T-cell (primary cell): ENCODE measurements at regions not wholly inside any gene's neighbourhood (a gene's known extent, or its start where the extent isn't known, plus 50 kb on each side); places are given as distances from the start of the nearest gene placed in this dataset.

Experiments
- ATAC-seq, 4 experiments: fragments of 200-7000 bp in 3 of 4; fragments of 150-1000 bp in 1 of 4; cut with Tn5 transposase; replicated peaks in 1 of 4; 1 replicate in 3 of 4; 2 replicates in 1 of 4; pipeline ENCODE4 v1.10.0; 2021; ENCODE audit warnings: moderate library complexity in 3 of 4, mild to moderate bottlenecking in 2 of 4, moderate number of reproducible peaks in 1 of 4
- CTCF ChIA-PET, 2 donors: fragments of 300-600 bp; sonication (Branson Sonifier 250); formaldehyde crosslinking; loops; one replicate each; lab custom pipeline; 2022; ENCODE audit warnings: antibody characterized with exemption in 2 of 2; lab: Charles Lee
- POLR2A ChIA-PET, 2 donors: fragments of 300-600 bp; sonication (Branson Sonifier 250); formaldehyde crosslinking; loops; one replicate each; lab custom pipeline; 2022; ENCODE audit warnings: antibody characterized with exemption in 2 of 2; lab: Charles Lee
- DNase-seq, 35 experiments: peaks; one replicate each; pipeline versions ENCODE4 v3.0.0 to v3.0.0-alpha.2; 2013 to 2023
- H3K27ac ChIP-seq: one replicate; pipeline ENCODE4 v1.5.1; 2013; ENCODE audit warnings: low read length
- H3K27me3 ChIP-seq, 2 experiments: replicated peaks in 1 of 2; 1 replicate in 1 of 2; 2 replicates in 1 of 2; pipeline versions ENCODE4 v1.6.1 to v1.7.0; 2013; ENCODE audit warnings: low read length in 1 of 2, mixed read lengths in 1 of 2; ENCODE audit not compliant: control insufficient read depth in 2 of 2, insufficient read depth in 2 of 2; ENCODE audit errors: extremely low read depth in 1 of 2
- H3K36me3 ChIP-seq, 2 donors: 1 replicate in 1 of 2; 2 replicates in 1 of 2; pipeline versions ENCODE4 v1.6.1 to v1.7.0; 2013; ENCODE audit warnings: low read length in 1 of 2; ENCODE audit not compliant: control insufficient read depth in 2 of 2, insufficient read depth in 1 of 2; ENCODE audit errors: extremely low read depth in 1 of 2
- H3K4me1 ChIP-seq, 2 experiments: 1 replicate in 1 of 2; 2 replicates in 1 of 2; pipeline versions ENCODE4 v1.6.1 to v1.7.0; 2013; ENCODE audit warnings: low read length in 2 of 2, mixed read lengths in 1 of 2; ENCODE audit not compliant: insufficient read depth in 2 of 2, control insufficient read depth in 1 of 2; ENCODE audit errors: extremely low read depth in 1 of 2
- H3K4me3 ChIP-seq, 2 donors: 1 replicate in 1 of 2; 2 replicates in 1 of 2; pipeline versions ENCODE4 v1.5.1 to v1.7.0; 2013; ENCODE audit warnings: mild to moderate bottlenecking in 2 of 2, low read length in 1 of 2, moderate library complexity in 1 of 2; ENCODE audit not compliant: control insufficient read depth in 1 of 2; ENCODE audit errors: extremely low read depth in 1 of 2
- H3K9me3 ChIP-seq: 2 replicates; pipeline ENCODE4 v1.7.0; 2013
- H3K27ac Mint-ChIP-seq, 2 donors: one replicate each; pipeline ENCODE4 v1.8.0; 2020 to 2021; ENCODE audit warnings: mild to moderate bottlenecking in 2 of 2, mixed read lengths in 2 of 2
- H3K27me3 Mint-ChIP-seq, 2 donors: one replicate each; pipeline ENCODE4 v1.8.0; 2021 to 2022; ENCODE audit warnings: mixed read lengths in 2 of 2
- H3K36me3 Mint-ChIP-seq: one replicate; pipeline ENCODE4 v1.8.0; 2021; ENCODE audit warnings: mixed read lengths
- H3K4me1 Mint-ChIP-seq, 3 donors: one replicate each; pipeline ENCODE4 v1.8.0; 2020 to 2022; ENCODE audit warnings: mixed read lengths in 3 of 3, mild to moderate bottlenecking in 1 of 3
- H3K4me3 Mint-ChIP-seq, 3 donors: one replicate each; pipeline ENCODE4 v1.8.0; 2020 to 2022; ENCODE audit warnings: mild to moderate bottlenecking in 3 of 3, mixed read lengths in 3 of 3, moderate library complexity in 3 of 3
- H3K9me3 Mint-ChIP-seq, 3 donors: one replicate each; pipeline ENCODE4 v1.8.0; 2020 to 2022; ENCODE audit warnings: mixed read lengths in 3 of 3
- WGBS: methylation state at CpG from one replicate; pipeline ENCODE4 v1.1.5; 2013; ENCODE audit warnings: missing lambda C conversion rate; ENCODE audit not compliant: insufficient coverage; 5-methylcytosine and 5-hydroxymethylcytosine counted together

DNA sequence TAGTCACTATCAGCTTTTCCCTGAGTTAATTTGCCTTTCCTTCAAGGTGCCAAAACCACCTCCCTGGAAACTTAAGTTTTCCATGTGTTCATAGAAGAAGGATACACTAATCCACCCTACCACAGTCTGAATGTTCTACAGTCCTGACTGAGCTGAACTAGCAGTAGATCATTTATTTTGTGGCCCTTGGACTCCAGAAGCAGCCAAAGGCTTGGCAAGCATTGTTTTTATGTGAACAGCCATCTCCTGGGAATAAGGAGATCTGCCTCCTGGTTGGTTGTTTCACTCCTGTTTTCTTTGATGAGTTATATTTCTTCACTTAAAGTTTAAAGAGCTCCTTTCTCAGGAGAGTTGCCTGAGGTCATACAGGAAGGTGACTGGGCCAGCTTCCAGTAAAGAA is 634.6 kb upstream of the SOX9 start:
- Histone ChIP-seq H3K9me3 (no peaks in the 10 kb centered on the region), H3K27ac (no peak overlapping the region), H3K27me3 (no peaks in the 10 kb centered on the region), H3K4me3 (no peak overlapping the region), H3K36me3 (no peaks in the 10 kb centered on the region), H3K4me1 (no peaks in the 10 kb centered on the region)
- H3K4me3 Mint-ChIP-seq, result no peak overlapping the region
- DNase-seq (no peak), ATAC-seq (no peak)
- H3K27me3 Mint-ChIP-seq, result no peaks in the 10 kb centered on the region
- peaks cover 0 to 5% (median 4%) of the 10 kb centered on the region in 3 donors for H3K9me3 Mint-ChIP-seq
- no peaks in the 10 kb centered on the region for H3K36me3 Mint-ChIP-seq
- ChIA-PET POLR2A (no interaction called here), CTCF (no interaction called here)
- H3K4me1 Mint-ChIP-seq, result no peaks in the 10 kb centered on the region
- no peak overlapping the region for H3K27ac Mint-ChIP-seq

DNA sequence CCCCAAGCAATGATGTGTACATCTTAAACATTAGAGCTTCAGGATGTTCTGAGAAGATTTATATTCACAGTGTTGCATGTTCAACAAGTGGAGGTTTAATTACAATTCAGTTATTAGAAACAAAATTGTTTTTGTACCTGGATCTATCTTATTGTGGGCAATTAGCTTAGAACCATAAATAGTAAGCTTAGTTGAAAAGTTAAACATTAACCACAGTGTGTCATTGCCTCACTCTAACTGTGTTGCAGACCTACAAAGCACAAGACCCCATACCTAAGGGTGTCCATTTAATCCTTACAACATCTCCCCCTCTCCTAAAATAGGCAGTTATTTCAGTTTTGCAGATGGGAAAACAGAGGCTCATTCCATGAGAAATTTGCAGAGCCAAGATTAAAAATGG is 632.0 kb upstream of the SOX9 start:
- ATAC-seq, result no peak
- no peak overlapping the region for H3K4me3 ChIP-seq
- Mint-ChIP-seq H3K36me3 (no peaks in the 10 kb centered on the region), H3K9me3 (peaks cover 0 to 4% (median 3%) of the 10 kb centered on the region in 3 donors), H3K27me3 (no peaks in the 10 kb centered on the region), H3K4me3 (no peak overlapping the region), H3K4me1 (no peaks in the 10 kb centered on the region), H3K27ac (no peak overlapping the region)
- H3K4me1 ChIP-seq, result no peaks in the 10 kb centered on the region
- H3K36me3 ChIP-seq, result no peaks in the 10 kb centered on the region
- H3K27ac ChIP-seq, result no peak overlapping the region
- H3K27me3 ChIP-seq, result no peaks in the 10 kb centered on the region
- no peak for DNase-seq
- no peaks in the 10 kb centered on the region for H3K9me3 ChIP-seq
- CTCF ChIA-PET, result no interaction called here
- POLR2A ChIA-PET, result no interaction called here

DNA sequence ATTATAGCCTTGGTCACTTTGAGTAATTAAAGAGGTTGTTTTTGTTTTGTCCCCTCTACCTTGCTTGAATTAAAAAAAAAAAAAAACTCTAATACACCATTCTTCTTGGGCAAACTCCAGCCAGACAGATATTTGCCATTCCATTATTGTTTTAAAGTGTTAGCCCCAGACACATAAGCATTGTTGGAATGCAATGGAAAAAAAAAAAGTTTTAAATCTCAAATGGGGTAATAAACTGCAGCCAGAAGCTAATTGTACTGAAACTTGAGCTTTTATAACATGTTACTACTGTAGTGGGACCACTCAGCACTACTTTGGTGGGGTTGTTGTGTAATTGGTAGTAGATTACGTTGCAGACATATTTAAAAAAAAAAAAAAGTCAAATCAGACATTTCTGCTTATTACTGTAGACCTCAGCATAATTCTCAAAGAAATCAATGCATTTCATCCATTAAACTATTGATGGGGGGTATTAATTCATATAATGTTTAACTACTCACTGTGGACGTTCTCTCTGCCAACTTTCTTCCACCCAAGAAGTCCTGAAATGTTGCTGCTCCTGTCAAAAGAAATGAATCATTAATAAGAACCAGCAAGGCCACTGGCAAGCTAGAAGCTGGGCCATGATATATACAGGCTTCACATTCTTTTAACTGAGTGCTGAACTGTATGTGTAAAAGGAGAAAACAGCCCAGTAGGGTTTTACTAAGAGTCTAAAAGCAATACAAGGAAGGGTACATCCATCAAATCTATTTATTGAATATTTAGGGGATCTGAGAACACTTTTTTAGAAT is 626.6 kb upstream of the SOX9 start:
- DNase-seq (no peak), ATAC-seq (no peak)
- Mint-ChIP-seq H3K27ac (no peak overlapping the region), H3K4me3 (no peak overlapping the region), H3K4me1 (no peaks in the 10 kb centered on the region), H3K36me3 (no peaks in the 10 kb centered on the region), H3K27me3 (no peaks in the 10 kb centered on the region), H3K9me3 (peaks cover 0 to 4% (median 0%) of the 10 kb centered on the region in 3 donors)
- H3K4me3 ChIP-seq, result no peak overlapping the region
- ChIA-PET CTCF (no interaction called here), POLR2A (no interaction called here)
- H3K27ac ChIP-seq, result no peak overlapping the region
- no peaks in the 10 kb centered on the region for H3K27me3 ChIP-seq
- H3K4me1 ChIP-seq, result no peaks in the 10 kb centered on the region
- no peaks in the 10 kb centered on the region for H3K36me3 ChIP-seq
- H3K9me3 ChIP-seq, result no peaks in the 10 kb centered on the region
- no CpG with 5 or more reads among the region's 2 CpGs for WGBS

DNA sequence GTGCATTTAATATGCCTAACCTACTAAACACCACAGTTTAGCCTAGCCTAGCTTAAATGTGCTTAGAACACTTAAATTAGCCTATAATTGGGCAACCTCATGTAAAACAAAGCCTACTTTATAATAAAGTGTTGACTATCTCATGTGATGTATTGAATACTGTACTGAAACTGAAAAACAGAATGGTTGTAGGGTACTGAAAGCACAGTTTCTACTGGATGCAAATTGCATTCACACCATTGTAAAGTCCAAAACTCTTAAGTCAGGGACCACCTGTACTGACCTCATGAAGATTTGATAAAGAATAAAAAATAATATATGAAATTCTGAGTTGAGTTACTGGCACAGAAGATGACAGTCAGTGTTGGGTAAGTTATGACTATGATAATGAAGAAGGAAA is 625.4 kb upstream of the SOX9 start:
- no peaks in the 10 kb centered on the region for H3K27me3 Mint-ChIP-seq
- no peaks in the 10 kb centered on the region for H3K36me3 ChIP-seq
- no peaks in the 10 kb centered on the region for H3K36me3 Mint-ChIP-seq
- no peak overlapping the region for H3K27ac Mint-ChIP-seq
- no peak for DNase-seq
- POLR2A ChIA-PET, result no interaction called here
- H3K9me3 ChIP-seq, result no peaks in the 10 kb centered on the region
- H3K4me3 Mint-ChIP-seq, result no peak overlapping the region
- no peak for ATAC-seq
- H3K27me3 ChIP-seq, result no peaks in the 10 kb centered on the region
- no peaks in the 10 kb centered on the region for H3K4me1 ChIP-seq
- no peak overlapping the region for H3K4me3 ChIP-seq
- CTCF ChIA-PET, result no interaction called here
- H3K9me3 Mint-ChIP-seq, result peaks cover 0 to 4% (median 0%) of the 10 kb centered on the region in 3 donors
- no peak overlapping the region for H3K27ac ChIP-seq
- no peaks in the 10 kb centered on the region for H3K4me1 Mint-ChIP-seq

DNA sequence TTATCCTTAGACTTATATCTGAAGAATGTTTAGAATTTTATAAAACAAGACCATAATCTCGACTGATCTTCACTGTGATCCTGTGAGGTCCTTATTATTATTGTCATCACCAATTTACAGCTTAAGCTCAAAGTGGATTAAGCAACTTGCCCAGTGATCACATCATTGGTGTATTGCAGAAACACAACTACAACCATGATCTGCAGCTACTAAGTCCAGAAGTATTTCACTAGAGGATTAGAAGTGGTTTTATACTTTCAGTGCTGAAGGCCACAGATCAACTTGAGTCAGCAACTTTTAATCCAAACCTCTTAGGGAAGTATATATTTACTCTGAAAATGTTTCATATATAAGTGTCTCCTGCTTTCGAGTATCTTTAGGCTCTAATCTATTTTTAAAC is 624.3 kb upstream of the SOX9 start:
- H3K27ac Mint-ChIP-seq, result no peak overlapping the region
- ChIA-PET CTCF (no interaction called here), POLR2A (no interaction called here)
- no peak for ATAC-seq
- Histone ChIP-seq H3K27me3 (no peaks in the 10 kb centered on the region), H3K4me1 (no peaks in the 10 kb centered on the region), H3K9me3 (no peaks in the 10 kb centered on the region), H3K27ac (no peak overlapping the region), H3K4me3 (no peak overlapping the region), H3K36me3 (no peaks in the 10 kb centered on the region)
- peaks cover 0 to 4% (median 1%) of the 10 kb centered on the region in 3 donors for H3K9me3 Mint-ChIP-seq
- WGBS, result no CpG with 5 or more reads among the region's 2 CpGs
- no peak overlapping the region for H3K4me3 Mint-ChIP-seq
- no peaks in the 10 kb centered on the region for H3K4me1 Mint-ChIP-seq
- H3K27me3 Mint-ChIP-seq, result no peaks in the 10 kb centered on the region
- H3K36me3 Mint-ChIP-seq, result no peaks in the 10 kb centered on the region
- no peak for DNase-seq

DNA sequence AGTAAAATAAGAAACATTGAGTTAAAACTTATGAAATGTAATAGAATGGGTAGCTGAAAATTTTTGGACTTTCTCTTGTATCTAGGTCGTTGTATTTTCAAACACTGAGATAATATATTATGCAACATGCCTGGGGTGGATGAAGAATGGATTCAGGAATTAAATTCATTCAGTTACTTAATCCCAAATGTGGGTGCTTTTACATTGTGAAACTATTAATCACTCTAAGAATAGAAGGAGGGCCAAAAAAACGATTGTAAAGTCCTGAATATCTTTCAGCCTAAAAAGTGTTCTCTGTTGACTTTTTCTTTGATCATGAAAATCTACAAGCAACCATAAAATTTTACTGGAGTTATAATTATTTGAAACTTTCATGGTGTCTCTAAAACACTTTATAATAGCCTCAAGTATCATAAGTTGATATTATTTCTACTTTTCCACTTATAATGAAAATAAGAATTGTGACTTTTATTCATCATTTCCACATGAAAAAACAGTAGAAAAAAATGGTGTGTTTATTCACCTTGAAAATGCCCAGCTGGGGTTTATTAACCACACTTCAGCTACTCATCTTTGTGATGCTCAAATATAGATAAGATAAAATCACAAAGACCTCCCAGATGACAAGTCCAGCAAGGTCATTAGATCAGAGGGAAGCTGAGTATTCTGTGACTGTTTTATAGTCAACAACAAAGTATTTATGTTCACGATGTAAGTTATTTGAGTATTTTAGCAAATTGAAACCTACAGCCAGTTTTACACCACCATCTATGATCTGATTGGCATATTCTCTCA is 619.9 kb upstream of the SOX9 start:
- no CpG with 5 or more reads among the region's 3 CpGs for WGBS
- no peaks in the 10 kb centered on the region for H3K4me1 Mint-ChIP-seq
- H3K9me3 Mint-ChIP-seq, result peaks cover 0 to 7% (median 1%) of the 10 kb centered on the region in 3 donors

More for the DNA sequence above, 619.9 kb upstream of the SOX9 start:
- no peaks in the 10 kb centered on the region for H3K27me3 Mint-ChIP-seq
- Histone ChIP-seq H3K4me3 (no peak overlapping the region), H3K27me3 (no peaks in the 10 kb centered on the region), H3K36me3 (no peaks in the 10 kb centered on the region), H3K4me1 (no peaks in the 10 kb centered on the region), H3K27ac (no peak overlapping the region), H3K9me3 (no peaks in the 10 kb centered on the region)
- CTCF ChIA-PET, result no interaction called here
- ATAC-seq, result no peak
- no peak overlapping the region for H3K4me3 Mint-ChIP-seq
- H3K27ac Mint-ChIP-seq, result no peak overlapping the region
- POLR2A ChIA-PET, result no interaction called here
- no peaks in the 10 kb centered on the region for H3K36me3 Mint-ChIP-seq
- DNase-seq, result no peak
